ENCODE measurements at regions not wholly inside any gene's neighbourhood (a gene's known extent, or its start where the extent isn't known, plus 50 kb on each side); places are given as distances from the start of the nearest gene placed in this dataset.

GRCh38 chr7:109890622-109891021, 1200.3 kb upstream of the LRRN3 start:
- no peaks in the 10 kb centered on the region for H3K27me3 ChIP-seq (ENCODE audit: control insufficient read depth in 4 of 4, insufficient read depth in 4 of 4, low read length in 3 of 4)
- no peaks in the 10 kb centered on the region for H3K4me1 ChIP-seq (ENCODE audit: control insufficient read depth in 4 of 4, insufficient read depth in 4 of 4, low read length in 3 of 4)
- H3K27ac ChIP-seq (ENCODE audit: low read depth in 1 of 2, low read length in 2 of 2), result no peak overlapping the region
- WGBS, result 30% methylated on average over 1 of the region's 1 CpG
- H3K9ac ChIP-seq (ENCODE audit: low read depth in 1 of 2, low read length in 2 of 2), result no peak overlapping the region
- TF ChIP-seq YY1 (IDR thresholded peaks at IDR 0.05), result no peak
- no peak for TF ChIP-seq JUND (IDR thresholded peaks at IDR 0.05)
- TF ChIP-seq FOXA2 (IDR thresholded peaks at IDR 0.05), result no peak
- TF ChIP-seq TAF1 (conservative IDR thresholded peaks at IDR 0.05), result no peak
- TF ChIP-seq REST (IDR thresholded peaks at IDR 0.05), result no peak
- TF ChIP-seq RXRA (IDR thresholded peaks at IDR 0.05), result no peak
- TF ChIP-seq RAD21 (IDR thresholded peaks at IDR 0.05), result no peak
- TF ChIP-seq FOXA1 (IDR thresholded peaks at IDR 0.05), result no peak
- TF ChIP-seq NR2F2 (IDR thresholded peaks at IDR 0.05), result no peak
- no peak for TF ChIP-seq SP1 (IDR thresholded peaks at IDR 0.05)
- DNase-seq (ENCODE audit: low spot score), result no peak
- no peaks in the 10 kb centered on the region for H3K9me3 ChIP-seq (ENCODE audit: control insufficient read depth in 4 of 4, low read length in 3 of 4)
- H3K36me3 ChIP-seq (ENCODE audit: control insufficient read depth in 4 of 4, insufficient read depth in 3 of 4, low read depth in 1 of 4, low read length in 3 of 4), result no peaks in the 10 kb centered on the region
- H3K4me3 ChIP-seq (ENCODE audit: low read depth in 1 of 3, low read length in 3 of 3), result no peak overlapping the region

GRCh38 chr7:109893231-109893630, 1197.7 kb upstream of the LRRN3 start:
- Histone ChIP-seq H3K4me3 (ENCODE audit: low read depth in 1 of 3, low read length in 3 of 3) (no peak overlapping the region), H3K9me3 (ENCODE audit: control insufficient read depth in 4 of 4, low read length in 3 of 4) (no peaks in the 10 kb centered on the region), H3K9ac (ENCODE audit: low read depth in 1 of 2, low read length in 2 of 2) (no peak overlapping the region), H3K27ac (ENCODE audit: low read depth in 1 of 2, low read length in 2 of 2) (no peak overlapping the region), H3K27me3 (ENCODE audit: control insufficient read depth in 4 of 4, insufficient read depth in 4 of 4, low read length in 3 of 4) (no peaks in the 10 kb centered on the region), H3K36me3 (ENCODE audit: control insufficient read depth in 4 of 4, insufficient read depth in 3 of 4, low read depth in 1 of 4, low read length in 3 of 4) (no peaks in the 10 kb centered on the region), H3K4me1 (ENCODE audit: control insufficient read depth in 4 of 4, insufficient read depth in 4 of 4, low read length in 3 of 4) (no peaks in the 10 kb centered on the region)
- TF ChIP-seq SP1 (IDR thresholded peaks at IDR 0.05) (no peak), FOXA1 (IDR thresholded peaks at IDR 0.05) (no peak), HNF4G (IDR thresholded peaks at IDR 0.05) (no peak), ZBTB33 (IDR thresholded peaks at IDR 0.05) (no peak), CTCF (IDR thresholded peaks at IDR 0.05; ENCODE audit: low read depth, low read length, missing input control) (no peak), GABPA (IDR thresholded peaks at IDR 0.05 in 1 of 2, conservative IDR thresholded peaks at IDR 0.05 in 1 of 2) (no peak), ATF3 (IDR thresholded peaks at IDR 0.05) (no peak), EGR1 (IDR thresholded peaks at IDR 0.05; ENCODE audit: low read depth in 2 of 2) (no peak), YY1 (IDR thresholded peaks at IDR 0.05) (no peak), REST (IDR thresholded peaks at IDR 0.05) (no peak), JUND (IDR thresholded peaks at IDR 0.05) (no peak), TAF1 (conservative IDR thresholded peaks at IDR 0.05) (no peak), RAD21 (IDR thresholded peaks at IDR 0.05) (no peak), NR2F2 (IDR thresholded peaks at IDR 0.05) (no peak), HNF4A (conservative IDR thresholded peaks at IDR 0.05) (no peak)
- WGBS, result 75% methylated on average over 2 of the region's 2 CpGs
- no peak for DNase-seq (ENCODE audit: low spot score)

Data from liver (tissue), 8 donors.